ENCODE measurements at regions not wholly inside any gene's neighbourhood (a gene's known extent, or its start where the extent isn't known, plus 50 kb on each side); places are given as distances from the start of the nearest gene placed in this dataset.

- TF ChIP-seq CTCF (tag by site-specific recombination; IDR thresholded peaks at IDR 0.05) (no peak), MEIS1 (CRISPR knock-in tag; IDR thresholded peaks at IDR 0.05; ENCODE audit: borderline replicate concordance) (no peak), SETDB1 (IDR thresholded peaks at IDR 0.05; ENCODE audit: insufficient read length, low read length) (no peak), ZNF184 (tag by site-specific recombination; IDR thresholded peaks at IDR 0.05) (no peak), ZNF792 (tag by site-specific recombination; IDR thresholded peaks at IDR 0.05) (no peak), AEBP2 (tag by site-specific recombination; IDR thresholded peaks at IDR 0.05; ENCODE audit: borderline replicate concordance) (no peak), HOXC10 (CRISPR knock-in tag; IDR thresholded peaks at IDR 0.05) (no peak)
These were observed 56.4 kb upstream of the DUSP22 start for GRCh38 chr6:235763-236360.

All from HEK293 (cell line).